HUES64 (cell line): ENCODE measurements at regions not wholly inside any gene's neighbourhood (a gene's known extent, or its start where the extent isn't known, plus 50 kb on each side); places are given as distances from the start of the nearest gene placed in this dataset.

Experiments
- H3K27ac ChIP-seq: 2 replicates; pipeline ENCODE4 v1.7.0; 2013; ENCODE audit warnings: low read depth, low read length, inconsistent platforms
- H3K27me3 ChIP-seq: 2 replicates; pipeline ENCODE4 v1.6.1; 2013; ENCODE audit warnings: mild to moderate bottlenecking, low read length; ENCODE audit not compliant: insufficient read depth
- H3K36me3 ChIP-seq: 2 replicates; pipeline ENCODE4 v1.6.1; 2013; ENCODE audit warnings: mild to moderate bottlenecking, low read length; ENCODE audit not compliant: insufficient read depth
- H3K4me1 ChIP-seq: 2 replicates; pipeline ENCODE4 v1.6.1; 2013; ENCODE audit warnings: mild to moderate bottlenecking, low read length, moderate library complexity; ENCODE audit not compliant: insufficient read depth
- H3K4me3 ChIP-seq: 2 replicates; pipeline ENCODE4 v1.5.1; 2013; ENCODE audit warnings: mild to moderate bottlenecking, low read length, moderate library complexity
- H3K9ac ChIP-seq: 2 replicates; pipeline ENCODE4 v1.6.1; 2013; ENCODE audit warnings: mild to moderate bottlenecking, low read depth, low read length
- H3K9me3 ChIP-seq: 2 replicates; pipeline ENCODE4 v1.6.1; 2013; ENCODE audit warnings: low read depth, low read length; ENCODE audit not compliant: insufficient read depth
- WGBS: fragments of 150-250, 120-280 bp; methylation state at CpG from one replicate; pipeline ENCODE4 v1.1.7; 2013; ENCODE audit warnings: missing lambda C conversion rate; 5-methylcytosine and 5-hydroxymethylcytosine counted together

DNA sequence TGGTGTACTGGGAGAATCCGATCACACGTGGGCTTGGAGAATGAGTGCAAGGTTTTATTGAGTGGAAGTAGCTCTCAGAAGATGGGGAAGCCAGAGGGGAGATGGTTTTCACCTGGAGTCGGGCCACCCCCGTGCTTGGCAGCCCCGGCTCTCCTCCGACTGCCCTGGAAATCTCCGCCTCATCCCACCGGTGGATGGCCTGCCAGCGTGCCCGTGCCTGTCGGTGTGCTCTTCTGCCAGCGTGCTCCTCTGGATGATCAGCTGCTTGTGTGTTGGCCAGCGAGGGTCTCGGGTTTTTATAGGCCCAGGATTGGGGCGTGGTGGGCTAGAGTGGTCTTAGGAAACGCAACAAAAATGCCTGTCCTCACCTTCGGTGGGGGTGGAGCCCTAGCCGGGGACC is 368.0 kb downstream of the FAT4 start:
- no peaks in the 10 kb centered on the region for H3K4me1 ChIP-seq
- no peak overlapping the region for H3K9ac ChIP-seq
- H3K4me3 ChIP-seq = no peak overlapping the region
- no peaks in the 10 kb centered on the region for H3K27me3 ChIP-seq
- no peaks in the 10 kb centered on the region for H3K9me3 ChIP-seq
- no peak overlapping the region for H3K27ac ChIP-seq
- H3K36me3 ChIP-seq = no peaks in the 10 kb centered on the region
- 96% methylated on average over 18 of the region's 18 CpGs for WGBS

DNA sequence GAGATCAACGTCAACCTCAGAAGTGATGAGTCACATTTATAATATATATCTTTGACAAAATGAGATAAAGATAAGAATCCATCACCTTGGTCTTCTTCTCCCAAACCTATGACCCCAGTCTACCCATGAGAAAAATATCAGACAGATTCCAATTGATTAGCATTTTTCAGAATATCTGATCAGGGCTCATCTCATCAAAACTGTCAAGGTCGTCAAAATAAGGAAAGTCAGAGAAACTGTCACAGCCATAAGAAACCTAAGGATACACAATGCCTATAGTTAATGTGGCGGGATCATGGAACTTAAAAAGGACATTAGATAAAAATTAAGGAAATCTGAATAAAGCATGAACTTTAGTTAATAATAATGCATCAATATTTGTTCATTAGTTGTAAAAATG is 374.1 kb downstream of the FAT4 start:
- Histone ChIP-seq H3K27me3 (no peaks in the 10 kb centered on the region), H3K4me1 (peaks cover 8% of the 10 kb centered on the region), H3K9ac (no peak overlapping the region), H3K4me3 (no peak overlapping the region), H3K9me3 (no peaks in the 10 kb centered on the region), H3K36me3 (no peaks in the 10 kb centered on the region), H3K27ac (no peak overlapping the region)
- WGBS = 88% methylated on average over 1 of the region's 3 CpGs

DNA sequence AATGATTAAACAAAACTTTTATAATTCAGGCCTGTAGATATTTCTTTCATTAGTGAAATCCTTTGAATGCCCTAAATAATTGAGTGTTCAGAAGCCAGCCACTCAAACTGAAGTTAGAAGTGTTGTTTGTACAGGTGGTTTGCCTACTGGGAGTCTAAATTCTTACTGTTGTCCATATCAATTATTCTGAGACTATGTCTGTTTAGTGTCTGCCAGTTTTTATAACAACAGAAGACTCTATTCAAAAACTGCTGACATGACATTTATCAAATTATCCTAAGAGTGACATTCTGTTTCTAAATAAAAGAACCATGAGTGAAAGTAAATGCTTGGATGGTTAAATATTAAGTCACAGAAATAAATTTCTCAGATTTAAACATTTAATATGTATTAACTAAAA is 375.1 kb downstream of the FAT4 start:
- Histone ChIP-seq H3K36me3 (no peaks in the 10 kb centered on the region), H3K9ac (no peak overlapping the region), H3K4me3 (no peak overlapping the region), H3K27me3 (no peaks in the 10 kb centered on the region), H3K4me1 (peaks cover 8% of the 10 kb centered on the region), H3K9me3 (no peaks in the 10 kb centered on the region), H3K27ac (no peak overlapping the region)

DNA sequence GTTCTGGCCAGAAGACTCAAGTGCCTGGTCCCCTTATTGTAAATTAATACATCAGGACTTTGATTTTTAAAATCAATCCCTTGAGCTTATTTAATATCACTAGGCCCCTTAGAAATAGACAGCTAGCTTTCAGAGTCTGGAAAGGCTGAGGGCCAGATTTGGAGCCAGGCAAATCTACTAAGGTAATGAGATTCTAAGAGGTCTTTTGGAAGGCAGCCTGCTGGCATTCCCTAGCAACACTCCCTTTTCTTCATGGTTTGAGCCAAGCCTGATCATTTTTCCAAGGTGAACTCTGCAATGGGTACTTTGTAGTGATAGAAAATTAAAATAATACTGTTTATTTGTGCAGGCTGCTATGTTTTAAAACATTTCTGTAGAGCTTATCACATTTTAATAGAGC is 378.5 kb downstream of the FAT4 start:
- Histone ChIP-seq H3K9me3 (no peaks in the 10 kb centered on the region; the same call in 1 of the 2 replicates), H3K4me1 (peaks cover 8% of the 10 kb centered on the region), H3K27ac (no peak overlapping the region), H3K27me3 (no peaks in the 10 kb centered on the region), H3K4me3 (no peak overlapping the region), H3K9ac (no peak overlapping the region), H3K36me3 (no peaks in the 10 kb centered on the region)

DNA sequence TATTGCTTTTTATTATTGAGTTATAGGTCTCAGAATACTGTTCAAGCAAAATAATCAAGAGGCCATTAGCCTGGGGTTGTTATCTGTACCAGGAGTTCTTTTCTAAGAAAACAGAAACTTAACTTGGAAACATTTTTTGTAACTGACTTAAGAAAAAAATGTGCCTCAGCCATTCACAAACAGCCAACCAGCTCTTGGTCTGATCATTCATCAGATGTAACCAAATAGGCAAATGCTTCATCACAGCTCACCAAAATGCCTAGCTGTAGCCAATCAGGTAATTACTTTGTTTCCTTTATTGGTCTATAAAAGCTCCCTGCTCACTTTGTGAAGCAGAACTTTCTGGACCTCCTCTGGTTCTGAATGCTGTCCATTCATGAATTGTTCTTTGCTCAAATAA is 387.7 kb downstream of the FAT4 start:
- no peak overlapping the region for H3K4me3 ChIP-seq
- no peaks in the 10 kb centered on the region for H3K27me3 ChIP-seq
- peaks cover 6% of the 10 kb centered on the region; the same call in 1 of the 2 replicates for H3K4me1 ChIP-seq
- H3K27ac ChIP-seq = no peak overlapping the region
- no peak overlapping the region for H3K9ac ChIP-seq
- H3K36me3 ChIP-seq = no peaks in the 10 kb centered on the region
- no peaks in the 10 kb centered on the region; the same call in none of the 2 replicates for H3K9me3 ChIP-seq

DNA sequence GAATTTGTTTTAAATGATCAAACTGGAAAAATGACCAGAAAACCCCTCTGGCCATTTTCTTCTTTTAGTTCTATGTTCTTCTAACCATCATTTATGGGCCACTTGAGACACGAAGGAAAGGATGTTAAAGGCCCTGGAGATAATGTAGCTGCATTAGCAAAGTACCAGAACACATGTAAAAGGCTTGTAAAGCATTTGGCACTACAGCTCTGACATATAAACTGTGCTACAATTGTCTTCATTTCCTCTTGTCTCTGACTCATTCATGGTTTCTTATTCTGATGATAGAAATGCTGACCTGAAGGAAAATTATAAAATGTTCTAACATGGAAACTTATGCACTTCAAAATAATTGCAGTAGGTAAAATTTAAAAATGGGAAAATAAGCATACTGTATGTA is 388.7 kb downstream of the FAT4 start:
- no peaks in the 10 kb centered on the region; the same call in 1 of the 2 replicates for H3K9me3 ChIP-seq
- no peak overlapping the region for H3K9ac ChIP-seq
- no peaks in the 10 kb centered on the region for H3K27me3 ChIP-seq
- H3K4me3 ChIP-seq = no peak overlapping the region
- H3K4me1 ChIP-seq = peaks cover 6% of the 10 kb centered on the region; the same call in 1 of the 2 replicates
- 86% methylated on average over 1 of the region's 1 CpG for WGBS
- no peaks in the 10 kb centered on the region for H3K36me3 ChIP-seq
- H3K27ac ChIP-seq = no peak overlapping the region

- no peaks in the 10 kb centered on the region for H3K36me3 ChIP-seq
- no CpG with 5 or more reads among the region's 3 CpGs for WGBS
- peaks cover 9% of the 10 kb centered on the region for H3K4me1 ChIP-seq
- H3K27me3 ChIP-seq = no peaks in the 10 kb centered on the region
- no peak overlapping the region for H3K9ac ChIP-seq
- H3K9me3 ChIP-seq = no peaks in the 10 kb centered on the region
- no peak overlapping the region for H3K27ac ChIP-seq
- H3K4me3 ChIP-seq = no peak overlapping the region
Measured at GRCh38 chr4:125704726-125705125, 390.0 kb downstream of the FAT4 start.

DNA sequence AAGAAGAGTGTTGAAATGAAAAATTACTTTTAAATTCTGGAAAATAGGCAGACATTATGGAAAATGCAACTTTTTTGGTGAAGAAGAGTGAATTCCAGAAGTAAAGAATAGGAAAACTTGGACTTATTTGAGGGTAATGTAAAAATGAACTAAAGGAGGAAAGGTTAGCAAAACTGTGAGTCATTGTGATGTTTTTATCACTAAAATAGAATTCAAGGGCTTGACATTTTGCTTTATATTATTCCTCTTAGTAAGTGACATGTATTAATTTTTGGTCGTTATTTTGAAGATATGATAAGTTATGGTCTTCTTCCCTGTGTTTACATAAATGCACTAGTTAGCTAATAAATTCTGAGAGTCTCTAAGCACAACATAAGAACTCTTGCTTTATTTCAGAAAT is 390.9 kb downstream of the FAT4 start:
- H3K27ac ChIP-seq = no peak overlapping the region

DNA sequence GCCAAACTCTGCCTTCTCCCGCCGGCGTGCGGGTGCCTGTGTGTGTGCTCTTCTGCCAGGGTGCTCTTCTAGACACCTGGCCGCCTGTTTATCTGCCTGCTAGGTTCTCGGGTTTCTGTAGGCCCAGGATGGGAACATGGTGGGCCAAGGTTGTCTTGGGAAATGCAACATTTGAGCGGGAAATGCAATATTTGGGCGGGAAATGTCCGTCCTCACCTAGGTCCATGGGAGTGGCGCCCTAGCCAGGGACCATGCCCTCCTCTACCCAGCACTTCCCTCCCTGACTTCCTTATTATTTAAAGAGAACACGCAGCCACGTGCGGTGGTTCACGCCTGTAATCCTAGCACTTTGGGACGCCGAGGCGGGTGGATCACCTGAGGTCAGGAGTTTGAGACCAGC is 392.6 kb downstream of the FAT4 start:
- WGBS = 95% methylated on average over 17 of the region's 17 CpGs

More for the DNA sequence above, 390.9 kb downstream of the FAT4 start:
- WGBS = no CpG with 5 or more reads among the region's 1 CpG
- H3K9ac ChIP-seq = no peak overlapping the region
- peaks cover 16% of the 10 kb centered on the region for H3K4me1 ChIP-seq
- no peak overlapping the region for H3K4me3 ChIP-seq
- H3K36me3 ChIP-seq = no peaks in the 10 kb centered on the region
- no peaks in the 10 kb centered on the region for H3K27me3 ChIP-seq
- H3K9me3 ChIP-seq = no peaks in the 10 kb centered on the region

DNA sequence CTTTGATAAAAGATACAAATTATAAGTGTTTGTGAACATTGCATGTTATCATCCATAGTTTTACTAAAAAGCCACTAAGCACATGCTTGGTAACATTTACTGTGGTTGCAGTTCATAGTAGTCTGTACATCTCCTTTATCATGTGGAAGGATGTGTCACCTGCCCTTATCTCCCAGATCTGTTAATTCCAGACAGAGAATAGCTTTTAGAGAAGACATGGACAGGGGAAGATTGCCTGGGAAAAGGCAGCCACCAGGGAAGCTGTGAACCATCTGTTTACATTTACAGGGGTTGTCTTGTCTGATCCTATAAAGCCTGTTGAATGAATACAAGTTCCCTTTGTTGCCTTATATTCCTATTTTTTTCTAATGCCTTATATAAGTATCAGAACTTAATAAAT is 396.0 kb downstream of the FAT4 start:
- H3K27me3 ChIP-seq = no peaks in the 10 kb centered on the region
- H3K36me3 ChIP-seq = no peaks in the 10 kb centered on the region
- no peak overlapping the region for H3K9ac ChIP-seq
- H3K27ac ChIP-seq = no peak overlapping the region
- no peaks in the 10 kb centered on the region for H3K9me3 ChIP-seq
- H3K4me3 ChIP-seq = no peak overlapping the region
- H3K4me1 ChIP-seq = peaks cover 23% of the 10 kb centered on the region

More for the DNA sequence above, 392.6 kb downstream of the FAT4 start:
- Histone ChIP-seq H3K36me3 (no peaks in the 10 kb centered on the region), H3K4me3 (no peak overlapping the region), H3K27ac (no peak overlapping the region), H3K9ac (no peak overlapping the region), H3K4me1 (peaks cover 11% of the 10 kb centered on the region; the same call in 1 of the 2 replicates), H3K27me3 (no peaks in the 10 kb centered on the region), H3K9me3 (no peaks in the 10 kb centered on the region)

DNA sequence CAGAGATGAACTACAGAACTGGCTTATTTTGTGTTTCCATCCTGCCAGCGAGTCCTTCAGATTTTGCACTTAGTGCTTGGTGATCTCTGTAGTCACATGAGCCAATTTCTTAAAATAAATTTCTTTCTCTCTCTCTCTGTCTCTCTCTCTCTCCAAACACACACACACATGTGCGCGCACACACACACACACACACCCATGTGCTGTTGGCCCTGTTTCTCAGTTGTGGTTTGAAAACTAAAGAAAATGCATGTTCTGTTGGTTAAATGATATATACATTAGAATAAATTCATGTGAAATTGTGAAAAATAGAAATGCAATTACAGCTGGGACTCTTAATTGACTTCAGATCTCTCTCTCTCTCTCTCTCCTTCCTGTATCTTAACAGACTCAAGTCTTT is 399.3 kb downstream of the FAT4 start:
- 97% methylated on average over 3 of the region's 3 CpGs for WGBS
- Histone ChIP-seq H3K9ac (0 out of 2 replicates have a peak overlapping the region, but pooled peaks have one; percentile 1), H3K36me3 (no peaks in the 10 kb centered on the region), H3K4me1 (peaks cover 23% of the 10 kb centered on the region), H3K27me3 (no peaks in the 10 kb centered on the region), H3K9me3 (no peaks in the 10 kb centered on the region), H3K27ac (peak overlapping the region; percentile 82), H3K4me3 (no peak overlapping the region)

- no peak overlapping the region for H3K4me3 ChIP-seq
- H3K9ac ChIP-seq = no peak overlapping the region
- peak overlapping the region; percentile 82; the same call in 1 of the 2 replicates for H3K27ac ChIP-seq
- peaks cover 20% of the 10 kb centered on the region for H3K4me1 ChIP-seq
- H3K27me3 ChIP-seq = no peaks in the 10 kb centered on the region
- no peaks in the 10 kb centered on the region for H3K9me3 ChIP-seq
- no peaks in the 10 kb centered on the region for H3K36me3 ChIP-seq
Measured at GRCh38 chr4:125714845-125715244, 400.1 kb downstream of the FAT4 start.
